Stimulated activated CD8-positive, alpha-beta memory T cell treated with anti-CD3 and anti-CD28 coated beads, Interleukin-15, amount 100 ng/mL, for 1 hour (primary cell): ENCODE measurements at regions not wholly inside any gene's neighbourhood (a gene's known extent, or its start where the extent isn't known, plus 50 kb on each side); places are given as distances from the start of the nearest gene placed in this dataset.

Experiments used
- DNase-seq: peaks from one replicate; pipeline ENCODE4 v3.0.0-alpha.2; 2020; ENCODE audit warnings: low read depth

DNA sequence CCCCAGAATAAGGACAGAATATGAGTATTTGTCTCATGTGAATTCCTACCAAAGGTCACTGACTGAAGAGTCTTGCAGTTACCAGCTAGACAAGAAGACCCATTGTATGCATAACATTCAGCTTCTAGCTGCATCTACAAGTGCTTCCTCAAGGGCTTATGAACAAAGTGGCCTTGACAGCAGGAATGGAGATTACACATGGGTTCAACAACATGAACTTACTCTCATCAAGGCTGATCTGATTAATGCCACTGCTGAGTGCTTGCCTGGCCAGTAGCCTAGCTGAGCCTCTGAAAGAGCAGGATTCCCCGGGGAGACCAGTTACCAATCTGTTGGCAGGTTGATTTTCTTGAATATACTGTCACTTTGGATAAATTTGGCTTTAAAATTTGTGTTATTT lies 76.7 kb upstream of the CHD1 start:
- no peak for DNase-seq

- no peak for DNase-seq
These were observed 76.2 kb upstream of the CHD1 start for GRCh38 chr5:99004960-99005359.

- DNase-seq: no peak
These were observed 72.1 kb upstream of the CHD1 start for GRCh38 chr5:99000876-99001275.

DNA sequence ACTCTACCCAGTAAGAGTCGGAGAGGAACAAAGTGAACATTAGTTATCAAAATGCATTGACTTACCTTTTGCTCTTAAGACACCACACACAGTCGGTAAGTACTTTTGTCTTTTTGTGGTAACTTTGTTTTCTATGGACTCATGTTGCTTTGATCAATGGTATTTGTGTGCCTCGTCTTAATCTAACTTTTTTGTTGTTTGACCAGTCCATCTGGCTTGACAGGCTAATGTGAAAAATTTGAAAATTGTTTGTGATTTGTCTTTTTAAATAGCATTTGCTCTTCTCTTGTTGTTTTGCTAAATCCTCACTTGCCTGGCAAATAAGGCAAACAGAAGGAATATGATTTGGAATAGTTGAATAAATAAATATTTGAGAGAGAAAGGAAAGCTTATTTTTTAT lies 71.4 kb upstream of the CHD1 start:
- DNase-seq: no peak

DNA sequence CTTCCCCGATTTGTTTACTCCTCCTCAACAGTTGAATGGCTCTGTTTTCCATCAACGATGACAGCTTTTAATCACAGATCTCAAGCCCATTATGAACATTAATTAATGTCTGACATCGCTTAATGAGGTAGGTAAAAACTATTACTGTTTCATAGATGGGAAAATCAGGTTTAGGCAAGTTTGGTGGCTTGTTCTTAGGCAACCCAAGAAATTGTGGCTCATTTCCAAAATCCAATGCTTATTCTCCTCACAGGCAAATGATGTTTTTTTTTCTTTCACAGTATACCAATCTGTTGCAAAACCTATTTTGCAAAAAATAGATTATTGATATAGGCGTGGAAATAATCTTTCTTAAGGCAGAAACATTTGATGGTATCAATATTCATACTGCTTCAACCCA lies 70.8 kb upstream of the CHD1 start:
- DNase-seq: no peak

GRCh38 chr5:98997000-98997399 lies 68.2 kb upstream of the CHD1 start:
- DNase-seq: no peak

DNA sequence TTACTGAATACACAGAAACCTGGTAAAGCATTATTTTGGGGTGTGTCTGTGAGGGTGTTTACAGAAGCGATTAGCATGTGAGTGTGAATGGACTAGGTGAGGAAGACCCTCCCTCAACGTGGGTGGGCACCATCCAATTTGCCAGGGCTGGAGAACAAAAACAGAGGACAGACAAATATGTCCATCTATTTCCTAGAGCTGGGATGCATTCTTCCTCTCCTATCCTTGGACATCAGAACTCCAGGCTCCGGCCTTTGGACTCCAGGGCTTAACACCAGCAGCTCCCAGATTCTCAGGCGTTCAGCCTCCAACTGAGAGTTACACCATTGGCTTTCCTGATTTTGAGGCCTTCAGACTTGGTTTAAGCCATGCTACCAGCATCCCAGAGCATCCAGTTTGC lies 65.8 kb upstream of the CHD1 start:
- no peak for DNase-seq

DNA sequence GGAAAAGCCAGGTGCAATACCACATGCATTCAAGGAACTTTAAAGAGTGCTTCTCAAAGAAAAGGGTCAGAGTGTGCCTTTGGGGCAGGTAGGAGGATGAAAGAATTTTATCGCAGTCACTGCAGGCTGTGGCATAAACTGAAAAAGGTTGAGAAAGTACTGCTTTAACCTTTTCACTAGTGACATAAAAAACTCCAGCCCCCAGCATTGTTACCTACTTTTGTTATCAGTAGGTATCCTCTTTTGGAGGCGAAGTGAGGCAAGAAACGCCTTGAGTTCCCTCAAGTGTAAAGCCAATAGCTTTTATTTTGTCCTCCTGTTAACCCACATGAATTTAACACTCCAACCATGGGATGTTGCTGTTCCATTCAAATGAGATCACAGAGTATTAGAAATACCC lies 64.7 kb upstream of the CHD1 start:
- no peak for DNase-seq

- DNase-seq: no peak
These were observed 63.7 kb upstream of the CHD1 start for GRCh38 chr5:98992552-98992951.

DNA sequence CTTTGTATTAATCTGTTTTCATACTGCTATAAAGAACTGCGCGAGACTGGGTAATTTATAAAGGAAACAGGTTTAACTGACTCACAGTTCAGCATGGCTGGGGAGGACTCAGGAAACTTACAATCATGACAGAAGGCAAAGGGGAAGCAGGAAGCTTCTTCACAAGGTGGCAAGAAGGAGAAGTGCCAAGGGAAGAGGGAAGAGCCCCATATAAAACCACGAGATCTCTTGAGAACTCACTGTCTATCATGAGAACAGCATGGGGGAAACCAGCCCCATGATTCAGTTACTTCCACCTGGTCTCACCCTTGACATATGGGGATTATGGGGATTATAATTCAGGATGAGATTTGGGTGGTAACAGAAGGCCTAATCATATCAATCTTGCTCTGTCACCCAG lies 60.9 kb upstream of the CHD1 start:
- DNase-seq: no peak

GRCh38 chr5:98986587-98986986 lies 57.8 kb upstream of the CHD1 start:
- DNase-seq: no peak

- DNase-seq: no peak
These were observed 54.1 kb upstream of the CHD1 start for GRCh38 chr5:98982880-98983279.
